Subcutaneous abdominal adipose tissue (tissue), 5 donors: ENCODE measurements at regions not wholly inside any gene's neighbourhood (a gene's known extent, or its start where the extent isn't known, plus 50 kb on each side); places are given as distances from the start of the nearest gene placed in this dataset.

Source experiments
- H3K27ac ChIP-seq: one replicate; pipeline ENCODE4 v1.7.0; 2013; ENCODE audit warnings: low read depth, mild to moderate bottlenecking, inconsistent platforms, low read length, moderate library complexity
- H3K27me3 ChIP-seq, 5 donors: one replicate each; pipeline ENCODE4 v1.7.0; 2013; ENCODE audit warnings: low read length in 5 of 5, inconsistent platforms in 1 of 5; ENCODE audit not compliant: control insufficient read depth in 5 of 5, insufficient read depth in 4 of 5
- H3K36me3 ChIP-seq, 5 donors: one replicate each; pipeline ENCODE4 v1.7.0; 2013; ENCODE audit warnings: low read length in 5 of 5; ENCODE audit not compliant: control insufficient read depth in 5 of 5, insufficient read depth in 5 of 5
- H3K4me1 ChIP-seq, 5 donors: one replicate each; pipeline ENCODE4 v1.7.0; 2013; ENCODE audit warnings: low read length in 5 of 5, mild to moderate bottlenecking in 3 of 5, moderate library complexity in 1 of 5; ENCODE audit not compliant: control insufficient read depth in 5 of 5, insufficient read depth in 5 of 5
- H3K4me3 ChIP-seq, 5 donors: one replicate each; pipeline ENCODE4 v1.7.0; 2013; ENCODE audit warnings: low read length in 5 of 5, low read depth in 1 of 5
- H3K9ac ChIP-seq, 5 donors: one replicate each; pipeline ENCODE4 v1.7.0; 2013; ENCODE audit warnings: low read length in 5 of 5, mild to moderate bottlenecking in 4 of 5, moderate library complexity in 3 of 5
- H3K9me3 ChIP-seq, 5 donors: one replicate each; pipeline ENCODE4 v1.7.0; 2013; ENCODE audit warnings: low read length in 5 of 5; ENCODE audit not compliant: control insufficient read depth in 5 of 5
- donor health status: healthy.
- donor health status: healthy.
- donor health status: healthy.
- donor health status: healthy.
- donor health status: healthy.

- Histone ChIP-seq H3K9ac (no peak overlapping the region), H3K4me1 (no peaks in the 10 kb centered on the region), H3K4me3 (no peak overlapping the region), H3K27me3 (no peaks in the 10 kb centered on the region), H3K9me3 (peaks cover 0 to 5% (median 0%) of the 10 kb centered on the region in 5 donors), H3K36me3 (no peaks in the 10 kb centered on the region), H3K27ac (no peak overlapping the region)
These were observed 109.3 kb upstream of the OLFM3 start for GRCh38 chr1:102105931-102106550.

GRCh38 chr1:102103646-102104045 is 106.9 kb upstream of the OLFM3 start:
- H3K9me3 ChIP-seq = no peaks in the 10 kb centered on the region
- H3K9ac ChIP-seq = no peak overlapping the region
- H3K27ac ChIP-seq = no peak overlapping the region
- no peaks in the 10 kb centered on the region for H3K27me3 ChIP-seq
- H3K36me3 ChIP-seq = no peaks in the 10 kb centered on the region
- H3K4me1 ChIP-seq = no peaks in the 10 kb centered on the region
- no peak overlapping the region for H3K4me3 ChIP-seq

GRCh38 chr1:102102276-102102780 is 105.6 kb upstream of the OLFM3 start:
- no peak overlapping the region for H3K9ac ChIP-seq
- H3K9me3 ChIP-seq = no peaks in the 10 kb centered on the region
- H3K27ac ChIP-seq = no peak overlapping the region
- H3K36me3 ChIP-seq = no peaks in the 10 kb centered on the region
- H3K4me3 ChIP-seq = no peak overlapping the region
- H3K4me1 ChIP-seq = no peaks in the 10 kb centered on the region
- no peaks in the 10 kb centered on the region for H3K27me3 ChIP-seq

- H3K36me3 ChIP-seq = no peaks in the 10 kb centered on the region
- no peak overlapping the region for H3K27ac ChIP-seq
- no peak overlapping the region for H3K9ac ChIP-seq
- no peaks in the 10 kb centered on the region for H3K27me3 ChIP-seq
- no peaks in the 10 kb centered on the region for H3K9me3 ChIP-seq
- H3K4me1 ChIP-seq = no peaks in the 10 kb centered on the region
- no peak overlapping the region for H3K4me3 ChIP-seq
These were observed 103.9 kb upstream of the OLFM3 start for GRCh38 chr1:102100666-102101065.

- no peaks in the 10 kb centered on the region for H3K9me3 ChIP-seq
- H3K27me3 ChIP-seq = no peaks in the 10 kb centered on the region
- H3K4me1 ChIP-seq = no peaks in the 10 kb centered on the region
- H3K27ac ChIP-seq = no peak overlapping the region
- no peaks in the 10 kb centered on the region for H3K36me3 ChIP-seq
- H3K9ac ChIP-seq = no peak overlapping the region
- no peak overlapping the region for H3K4me3 ChIP-seq
These were observed 103.2 kb upstream of the OLFM3 start for GRCh38 chr1:102099916-102100315.

- no peak overlapping the region for H3K9ac ChIP-seq
- no peak overlapping the region for H3K4me3 ChIP-seq
- no peaks in the 10 kb centered on the region for H3K36me3 ChIP-seq
- no peak overlapping the region for H3K27ac ChIP-seq
- no peaks in the 10 kb centered on the region for H3K9me3 ChIP-seq
- no peaks in the 10 kb centered on the region for H3K4me1 ChIP-seq
- H3K27me3 ChIP-seq = no peaks in the 10 kb centered on the region
These were observed 101.8 kb upstream of the OLFM3 start for GRCh38 chr1:102098536-102098935.

GRCh38 chr1:102098081-102098480 is 101.4 kb upstream of the OLFM3 start:
- Histone ChIP-seq H3K4me1 (no peaks in the 10 kb centered on the region), H3K9me3 (no peaks in the 10 kb centered on the region), H3K9ac (no peak overlapping the region), H3K27ac (no peak overlapping the region), H3K27me3 (no peaks in the 10 kb centered on the region), H3K36me3 (no peaks in the 10 kb centered on the region), H3K4me3 (no peak overlapping the region)

GRCh38 chr1:102097451-102097850 is 100.7 kb upstream of the OLFM3 start:
- H3K4me1 ChIP-seq = no peaks in the 10 kb centered on the region
- no peaks in the 10 kb centered on the region for H3K9me3 ChIP-seq
- no peak overlapping the region for H3K4me3 ChIP-seq
- no peak overlapping the region for H3K9ac ChIP-seq
- no peak overlapping the region for H3K27ac ChIP-seq
- H3K27me3 ChIP-seq = no peaks in the 10 kb centered on the region
- no peaks in the 10 kb centered on the region for H3K36me3 ChIP-seq

- Histone ChIP-seq H3K9me3 (no peaks in the 10 kb centered on the region), H3K4me3 (no peak overlapping the region), H3K4me1 (no peaks in the 10 kb centered on the region), H3K9ac (no peak overlapping the region), H3K27me3 (no peaks in the 10 kb centered on the region), H3K36me3 (no peaks in the 10 kb centered on the region), H3K27ac (no peak overlapping the region)
These were observed 99.4 kb upstream of the OLFM3 start for GRCh38 chr1:102096162-102096561.

- no peak overlapping the region for H3K4me3 ChIP-seq
- no peak overlapping the region for H3K9ac ChIP-seq
- H3K27ac ChIP-seq = no peak overlapping the region
- H3K27me3 ChIP-seq = no peaks in the 10 kb centered on the region
- H3K36me3 ChIP-seq = no peaks in the 10 kb centered on the region
- no peaks in the 10 kb centered on the region for H3K4me1 ChIP-seq
- peaks cover 0 to 3% (median 0%) of the 10 kb centered on the region in 5 donors for H3K9me3 ChIP-seq
These were observed 93.1 kb upstream of the OLFM3 start for GRCh38 chr1:102089791-102090190.
